SH-SY5Y (cell line): ENCODE measurements at regions not wholly inside any gene's neighbourhood (a gene's known extent, or its start where the extent isn't known, plus 50 kb on each side); places are given as distances from the start of the nearest gene placed in this dataset.
A peak's percentile ranks its signal among the peaks of the same experiment; 100 is the strongest.

Experiments
- GATA2 ChIP-seq: IDR thresholded peaks from 2 replicates; pipeline ENCODE4 v1.6.1; 2011; ENCODE audit warnings: mild to moderate bottlenecking, low read depth, low read length
- GATA3 ChIP-seq: IDR thresholded peaks from 2 replicates; pipeline ENCODE4 v1.6.1; 2011; ENCODE audit warnings: low read depth, mild to moderate bottlenecking, low read length, moderate library complexity

DNA sequence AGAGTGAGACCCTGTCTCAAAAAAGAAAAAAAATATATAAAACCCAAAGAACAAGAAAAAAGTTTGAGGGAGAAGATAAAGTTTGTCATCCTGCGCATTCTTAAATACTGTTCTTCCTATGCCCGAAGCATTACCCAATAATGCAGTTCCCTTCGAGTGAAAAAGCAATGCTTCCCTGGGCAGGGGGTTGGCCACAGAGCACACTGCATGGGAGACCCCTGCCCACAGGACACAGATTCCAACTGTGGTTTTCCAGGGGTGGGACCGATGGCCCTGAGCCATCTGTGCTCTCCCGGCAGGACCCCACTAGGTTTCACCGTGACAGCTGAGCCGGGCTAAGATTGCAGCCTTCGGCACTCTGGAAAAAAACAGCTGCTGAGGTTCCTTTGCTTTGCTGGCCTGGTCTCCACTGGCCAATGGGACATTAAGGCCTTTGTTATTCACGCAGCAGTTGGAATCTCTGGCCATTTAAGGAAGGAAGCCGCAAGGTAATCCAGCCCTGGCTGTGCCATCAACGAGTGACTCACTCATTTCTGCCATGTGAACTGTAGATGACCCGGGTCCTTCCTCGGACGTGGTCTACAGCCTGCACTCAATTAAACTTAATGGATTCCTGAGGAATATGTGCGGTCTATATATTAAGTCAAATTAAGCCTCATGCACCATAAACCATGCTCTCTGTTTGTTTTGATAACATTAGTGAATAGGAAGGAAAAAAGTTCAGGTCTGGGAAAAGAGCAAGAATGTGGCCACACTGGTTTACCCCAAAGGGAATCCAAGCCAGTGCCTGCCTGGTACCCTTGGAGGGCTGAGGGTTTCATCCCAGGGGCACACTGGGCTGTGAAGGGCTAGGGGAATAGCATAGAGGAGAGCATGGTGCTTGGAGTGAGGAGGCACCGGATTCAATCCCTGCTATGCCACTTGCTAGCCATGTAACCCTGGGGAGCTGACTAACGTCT, 163.2 kb downstream of the ZBTB18 start:
- TF ChIP-seq GATA2 (no peak), GATA3 (no peak)

DNA sequence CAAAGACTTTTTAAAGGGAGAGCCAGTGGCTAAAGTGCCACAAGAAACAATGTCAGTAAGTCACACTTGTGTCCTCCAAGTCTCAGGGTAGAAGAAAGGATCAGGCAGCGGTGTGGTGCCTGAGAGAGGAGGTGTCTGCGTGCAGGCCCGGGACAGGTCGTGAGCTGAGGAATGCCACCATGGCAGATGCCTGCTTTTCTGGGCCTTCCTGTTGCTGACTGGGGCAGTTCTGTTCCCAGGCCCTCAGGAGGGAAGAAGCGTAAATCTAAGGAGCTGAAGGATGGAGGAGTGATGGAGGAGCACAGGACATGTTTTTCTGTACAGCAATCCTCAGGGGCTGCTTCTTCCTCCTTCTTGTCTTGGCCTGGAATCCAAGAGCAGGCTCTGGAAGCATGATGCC, 165.8 kb downstream of the ZBTB18 start:
- TF ChIP-seq GATA2 (no peak), GATA3 (no peak)

DNA sequence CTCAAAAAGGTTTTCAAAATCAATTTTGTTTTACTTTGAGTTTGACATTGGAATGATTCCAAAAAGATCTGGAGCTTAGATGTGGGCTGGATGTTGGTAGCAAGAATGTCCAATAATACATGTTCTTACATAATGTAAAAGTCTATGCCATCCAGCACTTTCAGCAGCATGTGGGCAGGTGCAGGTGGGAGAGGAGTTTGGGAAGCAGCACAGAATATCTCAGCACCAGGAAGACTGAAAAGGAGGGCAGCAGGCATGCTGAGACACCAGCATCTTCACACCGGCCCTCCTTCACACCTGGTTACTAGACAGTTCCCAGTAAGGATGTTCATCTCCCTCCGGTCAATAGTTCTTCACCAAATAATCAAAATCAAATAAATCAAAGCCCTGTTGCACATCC, 166.6 kb downstream of the ZBTB18 start:
- TF ChIP-seq GATA3 (no peak), GATA2 (no peak)

- TF ChIP-seq GATA2 (no peak), GATA3 (no peak)
These were observed 167.1 kb downstream of the ZBTB18 start for GRCh38 chr1:244218220-244218619.

DNA sequence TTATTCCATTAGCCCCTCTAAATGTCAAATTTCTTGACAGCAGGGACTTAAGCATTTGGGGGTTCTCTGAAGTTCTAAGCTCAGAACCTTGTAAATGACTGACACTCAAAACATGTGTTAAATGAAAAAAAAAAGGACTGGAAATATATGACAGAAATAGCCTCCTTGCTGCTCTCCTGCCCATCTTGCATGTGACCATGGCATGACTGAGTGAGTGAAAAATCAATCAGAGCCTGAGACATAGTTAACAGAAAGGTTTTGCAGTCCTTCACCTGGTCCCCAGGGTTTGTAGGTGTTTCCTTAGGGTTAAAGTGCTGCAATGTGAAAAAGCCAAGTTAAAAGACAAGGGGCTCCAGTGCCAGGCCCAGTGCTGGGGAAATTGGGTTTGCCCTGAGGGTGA, 168.1 kb downstream of the ZBTB18 start:
- no peak for TF ChIP-seq GATA3
- no peak for TF ChIP-seq GATA2

DNA sequence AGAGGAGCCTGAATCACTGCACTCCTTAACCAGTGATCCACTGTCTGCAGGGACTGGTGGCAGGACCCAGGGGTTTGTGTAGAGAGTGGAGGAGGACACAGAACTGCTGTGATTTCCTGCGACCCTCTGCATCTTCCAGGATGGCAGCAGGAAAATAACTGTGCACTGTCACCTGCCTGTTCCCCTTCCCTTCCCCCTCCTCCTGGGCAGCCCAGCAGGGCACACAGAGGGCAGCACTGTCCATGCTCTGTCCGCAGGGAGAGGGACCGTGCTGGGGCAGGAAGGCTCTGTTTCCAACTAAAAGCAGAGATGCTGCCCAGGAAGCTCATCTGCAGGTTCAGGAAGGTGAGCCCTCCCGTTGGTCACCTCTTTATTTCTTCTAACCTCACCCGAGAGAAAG, 168.7 kb downstream of the ZBTB18 start:
- no peak for TF ChIP-seq GATA2
- no peak for TF ChIP-seq GATA3

DNA sequence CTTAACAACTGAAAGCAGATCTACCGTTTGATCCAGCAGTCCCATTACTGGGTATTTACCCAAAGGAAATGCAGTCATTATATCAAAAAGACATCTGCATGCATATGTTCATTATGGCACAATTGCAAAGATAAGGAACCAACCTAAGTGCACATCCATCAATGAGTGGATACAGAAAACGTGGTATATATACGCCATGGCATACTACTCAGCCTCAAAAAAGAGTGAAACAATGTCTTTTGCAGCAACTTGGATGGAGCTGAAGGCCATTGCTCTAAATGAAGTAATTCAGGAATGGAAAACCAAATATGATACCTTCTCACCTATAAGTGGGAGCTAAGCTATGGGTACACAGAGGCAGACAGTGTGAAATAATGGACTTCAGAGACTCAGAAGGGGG, 169.3 kb downstream of the ZBTB18 start:
- no peak for TF ChIP-seq GATA3
- TF ChIP-seq GATA2, result no peak

DNA sequence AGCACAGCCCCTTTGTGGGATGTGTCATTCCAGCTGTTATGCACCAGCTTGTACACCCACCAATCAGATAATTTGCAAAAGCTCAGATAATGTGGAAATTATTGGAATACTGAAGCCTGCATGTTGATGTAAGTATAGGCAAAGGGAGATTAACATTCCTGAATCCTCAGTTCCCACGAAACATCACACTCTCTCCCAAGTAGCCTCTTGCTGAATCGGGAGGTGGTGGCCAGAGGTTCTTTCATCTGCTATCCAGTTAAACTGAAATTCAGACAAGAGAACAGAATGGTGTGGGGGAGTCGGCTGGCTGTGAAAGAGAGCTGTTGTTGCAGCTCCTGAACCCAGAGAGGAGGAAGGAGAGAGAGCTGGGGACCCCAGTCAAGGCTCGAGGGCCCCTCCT, 170.9 kb downstream of the ZBTB18 start:
- TF ChIP-seq GATA3 (no peak), GATA2 (no peak)

- TF ChIP-seq GATA3 (no peak), GATA2 (no peak)
These were observed 173.7 kb downstream of the ZBTB18 start for GRCh38 chr1:244224487-244225430.

DNA sequence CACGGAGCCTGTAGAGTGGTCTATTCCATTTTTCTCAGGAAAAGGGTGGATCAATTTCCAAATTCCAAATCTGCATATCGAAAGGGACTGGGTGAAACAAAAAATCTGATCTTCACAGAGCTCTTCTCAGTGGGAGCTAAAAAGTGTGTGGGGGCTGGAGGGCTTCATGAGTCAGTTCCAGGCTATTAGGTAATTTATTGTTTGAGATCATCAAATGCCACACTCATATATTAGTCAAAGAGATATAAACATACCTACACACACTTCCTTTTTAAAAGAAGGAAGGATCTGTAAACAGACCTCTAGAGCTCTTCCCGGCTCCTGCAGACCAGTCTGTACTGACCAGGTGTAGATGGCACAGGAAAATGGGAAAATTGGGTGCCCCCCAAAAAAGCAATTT, 175.4 kb downstream of the ZBTB18 start:
- TF ChIP-seq GATA2 (no peak), GATA3 (no peak)

- TF ChIP-seq GATA3 (no peak), GATA2 (no peak)
These were observed 179.4 kb downstream of the ZBTB18 start for GRCh38 chr1:244230470-244230869.

GRCh38 chr1:244231193-244231571, 180.1 kb downstream of the ZBTB18 start:
- TF ChIP-seq GATA2 (0 out of 2 replicates have a peak, but pooled peaks have one; percentile 18), GATA3 (no peak)

DNA sequence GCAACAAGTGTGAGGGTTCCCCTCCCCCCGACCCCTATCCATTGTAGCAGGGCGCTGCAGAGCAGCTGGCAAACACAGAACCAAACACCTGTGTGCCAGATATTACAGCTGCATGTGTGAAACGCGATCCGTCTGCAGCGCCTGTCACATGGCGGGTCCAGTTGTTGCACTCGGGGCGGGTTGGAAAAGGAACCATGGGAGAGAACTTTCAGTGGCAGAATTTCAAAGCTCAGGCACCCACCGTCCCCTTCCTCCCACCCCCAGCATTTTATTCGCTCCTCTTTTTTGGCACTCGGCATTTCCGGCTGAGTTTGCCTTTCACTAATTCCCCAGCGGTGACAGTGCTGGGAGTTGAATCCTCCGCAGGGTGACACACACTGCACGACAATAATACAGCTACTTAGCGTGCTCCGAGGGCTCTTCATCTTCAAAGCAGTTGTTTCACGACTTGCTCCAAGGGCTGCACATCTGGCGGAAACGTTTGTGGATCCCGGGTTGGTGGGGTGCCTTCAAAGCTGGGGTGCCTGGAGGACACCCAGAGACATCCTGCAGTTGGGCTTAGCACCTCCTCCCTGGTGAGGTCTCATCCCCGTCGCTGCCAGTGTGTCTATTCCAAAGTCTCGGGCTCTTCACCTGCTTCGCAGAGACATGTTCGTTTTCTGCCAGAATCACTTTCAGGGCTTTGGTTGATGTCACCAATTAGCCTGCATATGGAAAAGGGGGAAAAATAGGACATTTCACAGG, 180.7 kb downstream of the ZBTB18 start:
- TF ChIP-seq GATA3 (no peak), GATA2 (peak; percentile 3; the same call in 1 of the 2 replicates)

DNA sequence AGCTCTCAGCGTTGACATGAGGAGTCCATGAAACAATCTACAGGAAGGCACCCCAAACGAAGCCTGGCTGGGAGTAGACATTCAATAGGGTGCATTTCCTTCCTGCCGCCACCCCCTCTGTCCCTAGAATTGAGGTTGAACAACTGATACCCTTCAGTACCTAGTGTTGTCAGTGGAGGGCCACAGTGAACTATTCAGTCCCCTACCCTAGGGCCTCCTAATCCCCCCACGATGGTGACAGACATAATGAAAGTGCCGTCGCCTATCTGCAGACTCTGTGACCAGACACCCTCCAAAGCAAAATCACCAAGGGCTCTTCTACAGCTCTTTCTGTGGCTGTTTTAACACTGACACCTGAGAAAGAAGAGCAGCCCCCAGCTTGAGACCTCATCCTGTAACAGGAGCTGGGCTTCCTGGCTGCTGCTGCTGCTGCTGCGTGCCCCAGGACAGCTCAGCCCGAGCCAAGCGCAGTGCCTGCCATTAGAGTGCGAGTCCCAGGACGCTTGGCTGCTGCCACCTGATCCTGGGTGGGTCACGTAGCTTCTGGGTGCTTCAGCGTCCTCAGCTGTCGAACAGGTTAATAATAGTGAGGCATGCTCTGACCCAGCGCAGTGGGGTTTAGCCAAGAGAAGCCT, 183.0 kb downstream of the ZBTB18 start:
- no peak for TF ChIP-seq GATA2
- TF ChIP-seq GATA3, result no peak
